Embryonic facial prominence (tissue), 1 donor: ENCODE measurements at regions not wholly inside any gene's neighbourhood (a gene's known extent, or its start where the extent isn't known, plus 50 kb on each side); places are given as distances from the start of the nearest gene placed in this dataset.

Experiments
- DNase-seq: peaks from one replicate; pipeline ENCODE4 v3.0.0-alpha.2; 2016; ENCODE audit errors: extremely low spot score

DNA sequence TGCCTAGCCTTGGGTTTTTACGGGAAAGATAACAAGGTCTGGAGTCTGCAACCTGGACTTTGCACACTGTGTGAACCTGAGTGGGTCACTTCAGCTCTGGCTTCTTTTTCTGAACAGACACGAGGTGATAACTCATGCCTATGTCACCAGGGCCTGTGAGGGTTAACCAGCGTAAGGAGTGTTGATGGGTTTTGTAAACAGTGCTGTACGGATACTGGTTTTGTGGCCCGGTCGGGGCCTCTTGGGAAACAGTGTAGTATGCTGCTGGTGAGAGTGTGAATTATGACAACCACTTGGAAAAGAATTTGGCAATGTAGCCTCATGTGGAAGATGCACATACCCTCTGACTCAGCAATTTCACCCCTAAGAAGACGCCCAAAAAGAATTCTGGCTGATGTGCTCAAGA is 266.8 kb downstream of the MN1 start:
- no peak for DNase-seq

DNA sequence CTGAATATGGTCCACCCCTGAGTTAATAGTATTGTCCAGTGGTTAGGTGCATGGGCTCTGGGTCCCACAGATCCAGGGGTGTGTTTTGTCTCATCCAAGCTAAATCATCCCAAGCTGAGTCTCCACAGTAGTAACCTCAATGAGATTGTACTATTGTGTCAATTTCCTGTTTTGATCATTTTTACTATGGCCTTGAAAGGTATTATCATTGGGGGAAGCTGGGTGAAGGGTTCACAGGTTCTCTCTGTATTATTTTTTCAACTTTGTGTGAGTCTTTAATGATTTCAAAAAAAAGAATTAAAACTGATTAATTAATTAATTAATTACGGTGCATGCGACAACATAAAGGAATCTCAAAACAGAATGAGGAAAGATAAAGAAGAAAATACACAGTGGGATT is 266.1 kb downstream of the MN1 start:
- no peak for DNase-seq

DNA sequence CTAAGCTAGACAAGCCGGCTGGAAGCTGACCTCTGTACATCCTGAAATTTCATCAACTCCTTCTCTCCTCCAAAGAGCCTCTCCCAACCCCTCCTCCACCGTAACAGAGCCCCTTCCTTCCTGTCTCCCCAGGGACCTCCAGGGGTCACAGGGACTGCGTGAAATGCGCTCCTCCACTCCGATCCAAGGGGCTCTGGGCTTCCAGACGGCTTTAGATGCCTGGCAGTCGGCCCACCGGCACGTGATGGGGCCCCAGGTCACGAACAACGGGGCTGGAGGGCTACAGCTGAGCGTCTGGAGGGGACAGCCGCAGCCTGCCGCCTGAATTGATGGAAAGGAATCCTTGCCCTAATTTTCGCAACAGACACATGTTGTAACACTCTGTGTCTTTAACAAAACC is 264.1 kb downstream of the MN1 start:
- no peak for DNase-seq

DNA sequence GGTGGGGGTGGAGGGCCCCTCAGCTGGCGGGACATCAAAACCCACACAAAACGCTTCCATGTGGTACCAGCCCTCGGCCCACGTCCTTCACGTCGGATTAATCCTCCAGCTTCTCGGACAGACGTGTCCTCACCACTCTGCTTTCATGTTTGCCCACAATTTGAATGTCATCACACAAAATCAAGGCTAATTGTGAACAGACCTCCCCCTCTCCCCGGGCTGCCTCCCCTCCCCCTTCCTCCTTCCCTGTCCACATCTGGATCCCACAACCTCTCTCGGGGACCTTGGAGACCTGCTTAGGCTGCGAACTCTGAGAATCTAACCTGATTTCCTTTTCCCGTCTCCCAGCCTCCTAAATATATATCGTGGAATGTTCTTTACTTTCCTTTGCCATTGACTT is 262.9 kb downstream of the MN1 start:
- DNase-seq = no peak

DNA sequence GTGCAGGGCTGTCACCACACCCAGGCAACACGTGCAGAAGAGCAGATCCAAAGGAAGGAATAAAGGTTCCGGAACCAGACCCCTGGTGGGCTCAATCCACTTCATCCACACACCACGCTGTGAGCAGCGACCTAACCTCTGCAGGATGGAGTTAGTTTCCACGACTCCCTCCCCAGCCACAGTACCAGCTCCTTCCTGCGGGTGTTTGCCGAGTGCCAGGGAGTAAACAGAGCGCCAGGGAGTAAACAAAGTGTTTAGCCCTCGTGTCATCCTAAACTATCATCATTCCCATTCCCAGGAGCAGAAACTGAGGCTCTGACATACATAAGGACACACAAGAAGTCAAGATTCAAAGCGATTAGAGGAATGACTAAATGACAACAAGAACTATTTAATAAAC is 261.3 kb downstream of the MN1 start:
- no peak for DNase-seq

DNA sequence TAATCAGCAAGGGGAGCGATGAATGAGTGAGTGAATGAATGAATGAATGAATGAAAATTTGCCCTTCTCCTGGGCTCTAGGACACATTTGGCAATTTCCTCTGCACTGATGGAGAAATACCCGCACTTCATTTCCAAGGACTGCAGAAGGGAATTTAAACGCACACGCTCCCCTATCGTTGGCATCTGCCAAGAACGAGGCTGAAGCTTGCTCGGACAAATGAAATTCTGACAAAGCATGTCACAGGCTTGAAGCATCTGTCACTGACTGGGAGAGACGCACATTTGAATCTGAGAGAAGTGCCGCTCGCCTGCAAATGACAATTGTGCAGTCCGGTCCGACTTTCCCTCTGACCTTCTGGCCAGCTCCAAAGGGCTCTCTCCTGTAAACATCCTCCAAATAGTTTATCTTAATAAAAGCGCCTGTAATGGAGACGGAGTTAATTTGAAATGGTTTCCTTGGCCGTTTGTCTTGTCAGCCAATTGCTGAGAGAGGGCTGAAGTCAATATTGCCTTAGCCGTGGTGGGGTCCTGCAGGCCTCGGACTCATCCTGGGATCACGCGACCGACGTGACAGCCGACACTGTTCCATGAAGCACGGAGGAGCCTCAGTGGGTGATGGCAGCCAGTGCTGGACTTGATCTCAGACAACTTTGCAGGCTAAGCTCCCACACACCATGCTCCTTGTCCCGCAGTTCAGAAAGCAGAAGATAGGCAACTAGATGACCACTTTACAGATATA is 260.7 kb downstream of the MN1 start:
- DNase-seq = no peak

DNA sequence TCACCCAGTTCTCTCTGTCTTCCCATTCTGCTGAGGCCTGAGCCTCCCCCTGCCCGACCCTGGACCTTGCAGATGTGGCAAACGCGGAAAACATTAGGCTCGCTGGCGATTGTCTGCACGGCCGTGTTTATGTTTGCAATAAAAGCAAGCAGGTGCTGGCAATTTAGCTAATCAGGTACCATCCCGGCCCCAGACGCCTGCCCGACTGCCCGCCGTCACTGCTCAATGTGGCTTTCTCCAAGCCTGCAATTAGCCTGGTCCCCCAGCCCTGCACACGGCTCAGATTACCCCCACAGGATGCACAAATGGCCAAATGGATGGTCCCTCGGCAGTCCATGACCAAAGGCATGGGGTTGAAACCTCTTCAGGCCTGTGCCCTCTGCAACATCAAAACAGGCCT is 259.7 kb downstream of the MN1 start:
- no peak for DNase-seq

DNA sequence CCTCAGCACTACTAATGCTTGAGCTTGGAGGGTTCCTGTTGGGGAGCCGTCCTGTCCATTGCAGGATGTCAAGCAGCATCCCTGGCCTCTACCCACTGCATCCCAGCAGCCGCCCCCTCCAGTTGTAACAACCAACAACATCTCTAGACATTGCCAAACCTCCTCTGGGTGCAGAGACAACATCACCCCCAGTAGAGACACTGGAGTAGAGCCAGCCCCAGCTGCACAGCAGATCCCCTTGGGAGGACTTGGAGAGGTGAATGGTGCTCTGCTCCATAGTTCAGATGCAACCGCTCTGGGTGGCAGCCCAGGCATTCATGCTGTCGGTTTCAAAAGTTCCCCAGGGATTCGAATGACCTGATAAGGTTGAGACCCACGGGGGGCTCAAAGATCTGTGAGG is 259.0 kb downstream of the MN1 start:
- DNase-seq = no peak

DNA sequence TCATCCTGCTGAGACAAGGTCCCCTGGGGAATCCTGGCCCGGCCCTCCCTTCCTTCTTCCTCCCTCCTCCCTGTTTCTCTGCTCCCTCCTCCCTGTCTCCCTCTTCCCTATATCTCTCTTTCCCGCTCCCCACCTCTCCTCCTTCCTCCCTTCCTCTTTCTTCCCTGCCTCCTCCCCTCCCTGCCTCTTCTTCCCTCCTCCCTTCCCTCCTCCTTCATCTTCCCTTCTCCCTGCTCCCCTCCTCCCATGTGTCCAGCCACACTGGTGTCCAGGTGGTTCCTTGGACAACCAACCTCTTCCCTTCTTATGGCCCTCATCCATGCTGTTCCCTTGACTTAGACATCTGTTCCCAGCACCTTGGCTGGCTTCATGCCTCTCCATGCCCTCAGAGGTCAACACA is 258.1 kb downstream of the MN1 start:
- DNase-seq = no peak

DNA sequence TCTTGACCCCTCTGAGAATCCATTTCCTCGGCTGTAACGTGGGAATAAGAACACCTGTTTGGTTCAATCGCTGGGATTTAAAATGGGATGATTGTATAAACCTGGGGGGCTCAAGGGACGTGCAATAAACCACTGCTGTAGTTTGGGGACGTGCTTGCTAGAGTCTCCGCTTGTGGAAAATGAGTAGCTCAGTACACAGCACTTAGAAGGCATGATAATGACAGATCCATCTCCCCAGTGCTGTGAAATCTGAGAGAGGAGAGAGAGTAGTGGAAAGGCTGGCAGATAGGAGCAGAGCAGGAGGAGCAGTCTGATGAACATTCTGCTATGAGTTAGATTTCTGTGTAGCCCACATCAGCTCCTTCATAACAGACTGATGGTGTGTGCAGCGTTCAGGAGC is 256.5 kb downstream of the MN1 start:
- DNase-seq = no peak

DNA sequence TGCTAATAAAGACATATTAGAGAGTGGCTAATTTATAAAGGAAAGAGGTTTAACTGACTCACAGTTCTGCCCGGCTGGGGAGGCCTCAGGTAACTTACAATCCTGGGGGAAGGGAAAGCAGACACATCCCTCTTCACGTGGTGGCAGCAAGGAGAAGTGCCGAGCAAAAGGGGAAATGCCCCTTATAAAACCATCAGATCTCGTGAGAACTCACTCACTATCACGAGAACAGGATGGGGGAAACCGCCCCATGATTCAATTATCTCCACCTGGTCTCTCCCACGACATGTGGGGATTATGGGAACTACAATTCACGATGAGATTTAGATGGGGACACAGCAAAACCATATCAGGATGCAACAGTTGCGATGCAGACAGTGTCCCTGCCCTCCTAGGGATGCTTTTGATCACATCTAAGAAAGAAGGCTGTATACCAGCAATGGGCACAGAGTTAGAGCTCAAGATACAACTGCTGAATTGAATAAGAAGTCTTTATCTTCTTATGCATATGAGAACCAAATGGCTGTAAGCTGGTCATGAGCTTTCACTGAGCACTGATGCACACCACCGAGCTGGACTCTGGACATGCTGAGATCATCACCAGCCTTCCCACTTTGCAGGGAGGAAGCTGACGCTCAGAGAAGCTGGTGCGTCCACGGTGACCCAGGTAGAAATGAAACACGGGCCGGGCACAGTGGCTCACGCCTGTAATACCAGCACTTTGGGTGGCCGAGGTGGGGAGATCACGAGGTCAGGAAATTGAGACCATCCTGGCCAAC is 255.2 kb downstream of the MN1 start:
- DNase-seq = no peak

DNA sequence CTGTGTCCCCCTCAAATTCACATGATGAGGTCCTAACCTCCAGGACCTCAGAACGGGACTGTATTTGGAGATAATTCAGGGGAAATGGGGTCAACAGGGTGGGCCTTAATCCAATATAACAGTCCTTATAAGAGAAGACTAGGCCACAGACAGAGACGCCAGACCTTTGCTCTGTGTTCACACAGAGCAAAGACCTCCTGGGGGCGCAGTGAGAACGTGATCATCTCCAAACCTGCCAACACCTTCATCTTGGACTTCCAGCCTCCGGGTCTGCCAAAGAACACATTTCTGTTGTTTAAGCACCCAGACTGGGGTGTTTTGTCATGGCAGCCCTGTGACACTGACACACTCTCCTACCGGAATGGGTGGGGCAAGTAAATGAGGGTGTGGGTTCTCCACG is 250.2 kb downstream of the MN1 start:
- DNase-seq = no peak

DNA sequence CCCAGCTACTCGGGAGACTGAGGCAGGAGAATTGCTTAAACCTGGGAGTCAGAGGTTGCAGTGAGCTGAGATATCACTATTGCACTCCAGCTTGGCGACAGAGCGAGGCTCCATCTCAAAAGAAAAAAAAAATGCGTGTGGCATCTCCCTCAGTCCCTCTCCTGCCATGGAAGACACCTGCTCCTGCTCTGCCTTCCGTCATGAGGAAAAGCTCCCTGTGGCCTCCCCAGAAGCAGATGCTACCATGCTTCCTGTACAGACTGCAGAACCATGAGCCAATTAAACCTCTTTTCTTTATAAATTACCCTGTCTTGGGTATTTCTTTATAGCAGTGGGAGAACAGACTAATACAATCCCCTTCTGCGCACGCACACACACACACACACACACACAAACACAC is 249.4 kb downstream of the MN1 start:
- DNase-seq = no peak

DNA sequence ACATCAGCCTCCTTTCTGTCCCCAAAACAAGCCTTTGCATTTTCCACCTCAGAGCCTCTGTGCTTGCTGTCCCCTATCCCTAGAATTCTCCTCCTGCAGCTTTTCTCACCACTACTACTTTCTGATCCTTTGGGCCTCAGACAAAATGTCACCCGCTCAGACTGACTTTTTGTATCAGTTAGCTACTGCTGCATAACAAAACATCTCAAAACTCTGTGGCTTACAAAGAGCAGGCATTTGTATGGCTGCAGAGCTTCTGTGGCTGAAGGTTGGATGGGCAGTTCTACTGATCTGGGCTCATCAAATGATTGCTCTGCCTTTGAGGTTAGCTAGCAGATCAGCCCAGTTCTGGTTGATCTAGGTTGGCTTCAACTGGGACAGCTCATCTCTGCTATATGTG is 248.7 kb downstream of the MN1 start:
- no peak for DNase-seq

DNA sequence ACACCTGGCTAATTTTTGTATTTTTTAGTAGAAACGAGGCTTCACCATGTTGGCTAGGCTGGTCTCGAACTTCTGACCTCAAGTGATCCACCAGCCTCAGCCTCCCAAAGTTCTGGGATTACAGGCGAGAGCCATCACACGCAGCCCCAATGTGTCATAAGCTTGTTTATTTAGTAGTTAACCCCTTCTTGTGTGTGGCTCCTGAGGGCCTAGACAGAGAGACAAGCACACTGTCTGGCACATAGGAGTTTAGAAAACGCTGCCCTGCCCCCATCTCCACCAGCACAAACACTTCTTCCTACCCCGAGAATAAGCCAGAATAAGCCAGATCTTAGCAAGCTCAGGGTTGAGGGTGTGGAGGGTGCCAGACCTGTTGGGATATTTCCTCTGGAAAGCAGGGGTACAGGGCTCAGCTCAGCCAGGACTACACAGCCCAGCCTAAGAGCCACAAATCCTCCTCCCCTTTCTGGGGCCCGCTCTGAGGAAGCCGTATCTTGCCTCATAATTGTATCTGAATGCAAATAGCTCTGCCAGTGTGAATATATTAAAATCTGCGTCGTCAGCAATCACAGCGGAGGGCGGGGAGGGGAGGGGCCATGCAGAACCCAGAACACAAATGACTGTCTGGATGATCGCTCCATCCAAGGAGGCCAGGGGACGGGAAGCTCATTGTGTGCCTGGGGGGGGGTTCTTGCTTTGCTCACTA is 247.3 kb downstream of the MN1 start:
- DNase-seq = peak; percentile 46

DNA sequence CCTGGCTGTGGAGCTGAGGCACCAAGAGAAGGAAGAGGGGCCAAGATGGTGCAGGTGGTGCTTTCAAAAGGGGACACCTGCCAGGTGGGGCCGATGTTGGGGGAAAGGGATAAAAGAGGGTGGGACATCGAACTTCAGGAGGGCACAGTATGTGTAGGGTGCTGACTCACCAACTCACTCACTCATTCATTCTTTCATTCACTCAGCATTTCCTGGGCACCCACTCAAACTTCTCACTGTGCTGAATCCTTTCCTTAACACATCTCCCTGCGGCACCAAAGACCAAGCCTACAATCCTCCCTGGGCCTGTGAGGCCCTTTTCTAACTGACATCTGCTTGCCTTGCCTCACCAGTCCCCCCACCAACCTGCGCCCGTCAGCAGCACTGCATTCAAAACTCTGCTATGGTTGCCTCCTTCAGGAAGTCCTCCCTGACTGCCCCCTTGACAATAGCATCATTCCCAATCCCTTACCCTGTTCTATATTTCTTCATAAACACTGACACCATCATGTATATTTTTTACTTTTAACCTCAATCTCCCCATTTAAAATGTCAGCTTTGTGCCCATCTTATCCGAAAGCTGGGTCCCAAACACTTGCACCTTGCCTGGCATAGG is 246.6 kb downstream of the MN1 start:
- DNase-seq = no peak

DNA sequence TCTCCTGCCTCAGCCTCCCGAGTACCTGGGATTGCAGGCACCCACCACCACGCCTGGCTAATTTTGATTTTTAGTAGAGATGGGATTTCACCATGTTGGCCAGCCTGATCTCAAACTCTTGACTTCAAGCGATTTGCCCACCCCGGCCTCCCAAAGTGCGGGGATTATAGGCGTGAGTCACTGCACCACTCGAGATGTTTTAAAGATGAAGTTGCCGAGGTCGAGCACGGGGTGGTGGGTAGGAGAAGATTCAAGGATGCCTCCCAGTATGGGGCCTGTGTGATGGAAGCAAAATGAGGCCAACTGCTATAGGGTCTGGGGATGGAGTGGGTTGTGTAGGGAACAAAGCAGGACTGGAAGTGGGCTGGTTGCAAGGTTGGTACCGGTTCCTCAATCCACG is 245.2 kb downstream of the MN1 start:
- no peak for DNase-seq

DNA sequence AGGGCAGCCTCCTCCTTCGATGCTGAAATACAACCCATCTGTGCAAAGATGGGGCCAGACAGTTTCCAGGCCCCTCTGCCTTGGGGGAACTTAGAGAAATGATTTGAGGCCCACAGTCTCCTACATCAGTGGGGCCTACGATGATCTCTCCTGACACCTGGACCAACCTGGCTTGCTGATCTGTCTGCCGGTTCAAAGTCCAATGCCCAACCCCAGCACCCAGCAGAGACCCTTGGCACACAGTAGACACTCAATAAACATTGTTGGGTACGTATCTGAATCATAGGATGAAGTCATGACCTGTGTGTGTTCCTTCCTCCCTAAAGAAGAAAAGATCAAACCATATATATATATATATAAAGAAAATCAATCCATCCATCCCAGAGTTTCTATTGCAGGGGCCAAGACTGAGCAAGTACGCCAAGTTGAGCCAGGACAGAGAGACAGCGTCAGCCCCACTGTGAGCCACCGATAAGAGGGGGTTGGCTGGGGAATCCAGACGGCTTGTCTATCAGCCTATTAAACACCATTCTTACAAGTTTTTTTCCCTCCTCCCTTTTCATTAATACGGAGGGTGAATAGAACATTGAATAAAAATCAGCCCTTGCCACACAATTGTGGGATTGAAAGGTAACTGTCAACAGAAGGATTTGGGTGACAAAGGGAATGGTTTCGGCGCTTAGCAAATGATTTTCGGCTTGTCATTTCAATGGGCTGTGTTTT is 244.1 kb downstream of the MN1 start:
- DNase-seq = no peak

DNA sequence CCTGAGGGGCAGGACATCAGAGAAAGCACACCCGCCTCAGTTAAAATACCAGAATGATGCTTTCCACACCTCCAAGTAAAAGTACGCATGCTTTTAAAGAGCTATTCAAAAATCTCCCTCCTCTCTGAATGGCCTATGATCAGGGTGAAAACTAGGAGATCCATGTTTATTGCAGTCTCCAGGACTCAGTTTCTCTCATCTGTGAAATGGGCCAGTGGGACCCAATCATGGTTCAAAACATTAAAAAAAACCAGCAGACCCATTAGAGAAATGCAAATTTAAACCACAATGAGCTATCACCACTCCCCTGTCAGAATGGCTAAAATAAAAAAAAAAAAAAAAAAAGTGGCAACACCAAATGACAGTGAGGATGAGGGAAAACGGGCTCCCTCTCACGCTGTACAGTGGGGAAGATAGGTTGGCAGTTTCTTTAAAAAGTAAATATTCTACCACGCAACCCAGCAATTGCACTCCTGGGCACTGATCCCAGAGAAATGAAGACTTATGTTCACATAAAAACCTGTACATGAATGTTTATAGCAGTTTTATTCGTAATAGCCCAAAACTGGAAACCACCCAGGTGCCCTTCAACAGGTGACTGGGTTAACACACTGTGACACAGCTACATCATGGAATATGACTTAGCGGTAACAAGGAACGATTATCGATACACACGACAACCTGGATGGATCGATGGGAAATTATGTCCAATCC is 242.7 kb downstream of the MN1 start:
- no peak for DNase-seq

DNA sequence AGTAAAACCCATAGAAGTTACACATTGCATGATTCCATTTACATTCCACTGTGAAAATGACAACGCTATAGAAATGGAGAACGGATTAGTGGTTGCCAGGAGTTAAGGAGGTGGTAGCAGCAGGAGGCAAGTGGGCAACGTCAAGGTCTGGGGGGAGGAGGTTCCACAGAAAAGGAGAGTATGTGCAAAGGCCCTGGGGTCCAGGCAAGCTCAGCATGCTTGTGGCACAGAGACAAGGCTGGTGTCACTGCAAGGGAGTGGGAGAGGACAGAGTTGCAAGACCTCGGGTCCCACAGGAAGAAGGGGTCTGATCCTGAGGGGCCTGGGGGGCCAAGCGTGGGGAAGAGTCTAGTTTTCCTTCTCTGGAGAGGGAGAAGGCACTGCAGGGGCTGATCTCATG is 240.8 kb downstream of the MN1 start:
- DNase-seq = no peak

DNA sequence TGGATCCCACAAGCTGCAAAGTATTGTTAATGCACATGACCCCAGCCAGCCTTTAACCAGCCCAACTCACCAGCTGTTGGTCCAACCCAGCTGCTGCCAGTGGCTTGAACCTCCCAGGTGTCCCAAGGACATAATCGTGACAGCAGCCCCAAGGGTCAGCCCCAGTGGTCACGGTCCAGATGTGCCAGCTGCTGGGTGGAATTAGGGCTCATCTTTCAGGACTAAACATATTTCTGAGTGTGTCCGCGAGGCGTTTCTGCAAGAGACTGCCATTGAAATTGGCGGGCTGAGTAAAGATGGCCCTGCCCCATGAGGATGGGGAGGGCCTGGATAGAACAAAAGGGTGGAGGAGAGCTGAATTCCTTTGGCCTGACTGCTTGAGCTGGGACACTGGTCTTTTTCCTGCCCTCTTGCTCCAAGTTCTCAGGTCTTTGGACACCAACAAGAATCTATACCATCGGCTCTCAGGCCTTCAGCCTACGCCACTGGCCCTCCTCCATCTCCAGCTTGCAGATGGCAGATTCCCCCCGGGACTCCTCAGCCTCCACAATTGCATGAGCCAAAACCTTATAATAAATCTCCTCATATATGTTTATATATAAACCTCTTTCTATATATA is 240.2 kb downstream of the MN1 start:
- DNase-seq = no peak
